HG03039 (cell line): ENCODE measurements at regions not wholly inside any gene's neighbourhood (a gene's known extent, or its start where the extent isn't known, plus 50 kb on each side); places are given as distances from the start of the nearest gene placed in this dataset.

Source experiments
- ATAC-seq: cut with Tn5 transposase; IDR thresholded peaks from one replicate; pipeline ENCODE4 v1.9.1; 2021; ENCODE audit warnings: mild to moderate bottlenecking, moderate library complexity; ENCODE audit not compliant: unreplicated experiment

- ATAC-seq, result no peak
These were observed 59.8 kb upstream of the GPM6A start for GRCh38 chr4:175871774-175872405.

GRCh38 chr4:175873707-175874106 lies 61.6 kb upstream of the GPM6A start:
- ATAC-seq, result no peak

- ATAC-seq, result no peak
These were observed 62.2 kb upstream of the GPM6A start for GRCh38 chr4:175874306-175874705.

- ATAC-seq, result no peak
These were observed 64.1 kb upstream of the GPM6A start for GRCh38 chr4:175875993-175876771.

- ATAC-seq, result no peak
These were observed 70.8 kb upstream of the GPM6A start for GRCh38 chr4:175882891-175883290.

- ATAC-seq, result no peak
These were observed 72.0 kb upstream of the GPM6A start for GRCh38 chr4:175884048-175884447.

GRCh38 chr4:175891231-175891630 lies 79.2 kb upstream of the GPM6A start:
- ATAC-seq, result no peak

- ATAC-seq, result no peak
These were observed 79.8 kb upstream of the GPM6A start for GRCh38 chr4:175891851-175892250.

- ATAC-seq, result no peak
These were observed 93.9 kb upstream of the GPM6A start for GRCh38 chr4:175905925-175906324.

- no peak for ATAC-seq
These were observed 94.3 kb upstream of the GPM6A start for GRCh38 chr4:175906384-175906783.

- ATAC-seq, result no peak
These were observed 98.6 kb upstream of the GPM6A start for GRCh38 chr4:175910700-175911099.

GRCh38 chr4:175916626-175917351 lies 104.7 kb upstream of the GPM6A start:
- no peak for ATAC-seq

GRCh38 chr4:175927121-175927520 lies 115.1 kb upstream of the GPM6A start:
- ATAC-seq, result no peak

- ATAC-seq, result no peak
These were observed 117.4 kb upstream of the GPM6A start for GRCh38 chr4:175929441-175929840.

GRCh38 chr4:175929932-175930331 lies 117.9 kb upstream of the GPM6A start:
- ATAC-seq, result no peak

GRCh38 chr4:175930471-175930870 lies 118.4 kb upstream of the GPM6A start:
- ATAC-seq, result no peak

- no peak for ATAC-seq
These were observed 120.1 kb upstream of the GPM6A start for GRCh38 chr4:175932116-175932515.

GRCh38 chr4:175934506-175934905 lies 122.4 kb upstream of the GPM6A start:
- ATAC-seq, result no peak

- ATAC-seq, result no peak
These were observed 123.1 kb upstream of the GPM6A start for GRCh38 chr4:175935016-175935661.

- ATAC-seq, result no peak
These were observed 121.3 kb upstream of the WDR17 start for GRCh38 chr4:175944126-175944910.
